ENCODE measurements at regions not wholly inside any gene's neighbourhood (a gene's known extent, or its start where the extent isn't known, plus 50 kb on each side); places are given as distances from the start of the nearest gene placed in this dataset.

GRCh38 chr5:173777674-173778073 lies 110.5 kb upstream of the CPEB4 start:
- TF ChIP-seq, protein P1, sequence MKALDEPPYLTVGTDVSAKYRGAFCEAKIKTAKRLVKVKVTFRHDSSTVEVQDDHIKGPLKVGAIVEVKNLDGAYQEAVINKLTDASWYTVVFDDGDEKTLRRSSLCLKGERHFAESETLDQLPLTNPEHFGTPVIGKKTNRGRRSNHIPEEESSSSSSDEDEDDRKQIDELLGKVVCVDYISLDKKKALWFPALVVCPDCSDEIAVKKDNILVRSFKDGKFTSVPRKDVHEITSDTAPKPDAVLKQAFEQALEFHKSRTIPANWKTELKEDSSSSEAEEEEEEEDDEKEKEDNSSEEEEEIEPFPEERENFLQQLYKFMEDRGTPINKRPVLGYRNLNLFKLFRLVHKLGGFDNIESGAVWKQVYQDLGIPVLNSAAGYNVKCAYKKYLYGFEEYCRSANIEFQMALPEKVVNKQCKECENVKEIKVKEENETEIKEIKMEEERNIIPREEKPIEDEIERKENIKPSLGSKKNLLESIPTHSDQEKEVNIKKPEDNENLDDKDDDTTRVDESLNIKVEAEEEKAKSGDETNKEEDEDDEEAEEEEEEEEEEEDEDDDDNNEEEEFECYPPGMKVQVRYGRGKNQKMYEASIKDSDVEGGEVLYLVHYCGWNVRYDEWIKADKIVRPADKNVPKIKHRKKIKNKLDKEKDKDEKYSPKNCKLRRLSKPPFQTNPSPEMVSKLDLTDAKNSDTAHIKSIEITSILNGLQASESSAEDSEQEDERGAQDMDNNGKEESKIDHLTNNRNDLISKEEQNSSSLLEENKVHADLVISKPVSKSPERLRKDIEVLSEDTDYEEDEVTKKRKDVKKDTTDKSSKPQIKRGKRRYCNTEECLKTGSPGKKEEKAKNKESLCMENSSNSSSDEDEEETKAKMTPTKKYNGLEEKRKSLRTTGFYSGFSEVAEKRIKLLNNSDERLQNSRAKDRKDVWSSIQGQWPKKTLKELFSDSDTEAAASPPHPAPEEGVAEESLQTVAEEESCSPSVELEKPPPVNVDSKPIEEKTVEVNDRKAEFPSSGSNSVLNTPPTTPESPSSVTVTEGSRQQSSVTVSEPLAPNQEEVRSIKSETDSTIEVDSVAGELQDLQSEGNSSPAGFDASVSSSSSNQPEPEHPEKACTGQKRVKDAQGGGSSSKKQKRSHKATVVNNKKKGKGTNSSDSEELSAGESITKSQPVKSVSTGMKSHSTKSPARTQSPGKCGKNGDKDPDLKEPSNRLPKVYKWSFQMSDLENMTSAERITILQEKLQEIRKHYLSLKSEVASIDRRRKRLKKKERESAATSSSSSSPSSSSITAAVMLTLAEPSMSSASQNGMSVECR (CRISPR knock-in tag; IDR thresholded peaks at IDR 0.05; ENCODE audit: borderline replicate concordance): no peak
- TF ChIP-seq USF2 (CRISPR knock-in tag; IDR thresholded peaks at IDR 0.05) (no peak), ZNF138 (CRISPR knock-in tag; conservative IDR thresholded peaks at IDR 0.05) (no peak), ATF3 (CRISPR knock-in tag; conservative IDR thresholded peaks at IDR 0.05) (no peak), ZNF532 (CRISPR knock-in tag; IDR thresholded peaks at IDR 0.05; ENCODE audit: borderline replicate concordance) (no peak), GABPB1 (CRISPR knock-in tag; IDR thresholded peaks at IDR 0.05) (no peak), RORB (CRISPR knock-in tag; IDR thresholded peaks at IDR 0.05) (no peak), NFYB (CRISPR knock-in tag; conservative IDR thresholded peaks at IDR 0.05; ENCODE audit: low read depth) (no peak), FOXK1 (CRISPR knock-in tag; IDR thresholded peaks at IDR 0.05) (no peak), STAT6 (CRISPR knock-in tag; conservative IDR thresholded peaks at IDR 0.05; ENCODE audit: low read depth) (no peak), ZNF232 (CRISPR knock-in tag; IDR thresholded peaks at IDR 0.05) (no peak)
- TF ChIP-seq, protein P2, sequence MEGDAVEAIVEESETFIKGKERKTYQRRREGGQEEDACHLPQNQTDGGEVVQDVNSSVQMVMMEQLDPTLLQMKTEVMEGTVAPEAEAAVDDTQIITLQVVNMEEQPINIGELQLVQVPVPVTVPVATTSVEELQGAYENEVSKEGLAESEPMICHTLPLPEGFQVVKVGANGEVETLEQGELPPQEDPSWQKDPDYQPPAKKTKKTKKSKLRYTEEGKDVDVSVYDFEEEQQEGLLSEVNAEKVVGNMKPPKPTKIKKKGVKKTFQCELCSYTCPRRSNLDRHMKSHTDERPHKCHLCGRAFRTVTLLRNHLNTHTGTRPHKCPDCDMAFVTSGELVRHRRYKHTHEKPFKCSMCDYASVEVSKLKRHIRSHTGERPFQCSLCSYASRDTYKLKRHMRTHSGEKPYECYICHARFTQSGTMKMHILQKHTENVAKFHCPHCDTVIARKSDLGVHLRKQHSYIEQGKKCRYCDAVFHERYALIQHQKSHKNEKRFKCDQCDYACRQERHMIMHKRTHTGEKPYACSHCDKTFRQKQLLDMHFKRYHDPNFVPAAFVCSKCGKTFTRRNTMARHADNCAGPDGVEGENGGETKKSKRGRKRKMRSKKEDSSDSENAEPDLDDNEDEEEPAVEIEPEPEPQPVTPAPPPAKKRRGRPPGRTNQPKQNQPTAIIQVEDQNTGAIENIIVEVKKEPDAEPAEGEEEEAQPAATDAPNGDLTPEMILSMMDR (IDR thresholded peaks at IDR 0.05): no peak

All from WTC11 (cell line).